Urothelium cell line (cell line): ENCODE measurements at regions not wholly inside any gene's neighbourhood (a gene's known extent, or its start where the extent isn't known, plus 50 kb on each side); places are given as distances from the start of the nearest gene placed in this dataset.

Experiments used
- DNase-seq: peaks from one replicate; pipeline ENCODE4 v3.0.0; 2011; ENCODE audit warnings: low spot score, mixed read lengths
- FAIRE-seq: peaks from 2 replicates; lab custom pipeline; 2011; peaks lifted over from hg19 to GRCh38; lab: Jason Lieb, UNC

GRCh38 chr13:106306748-106307277 lies 228.6 kb downstream of the EFNB2 start:
- DNase-seq (no peak), FAIRE-seq (no peak)

DNA sequence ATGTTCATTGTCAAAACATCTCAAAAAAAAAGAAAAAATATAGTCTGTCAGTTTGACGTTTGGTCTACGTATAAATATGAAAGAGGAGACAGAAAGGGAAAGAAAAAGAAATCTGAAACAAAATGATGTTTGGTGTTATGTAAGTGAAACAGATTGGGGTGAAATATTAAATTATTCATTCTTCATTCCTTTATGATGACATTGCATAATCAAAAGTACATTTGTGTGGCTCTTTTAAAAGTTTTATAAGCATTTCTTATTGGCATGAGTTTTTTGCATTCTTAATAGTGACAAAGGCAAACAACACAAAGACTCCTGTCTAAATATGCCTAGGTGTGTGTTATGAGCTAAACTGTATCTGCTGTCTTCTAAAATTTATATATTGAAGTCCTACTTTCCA lies 232.6 kb downstream of the EFNB2 start:
- FAIRE-seq (no peak), DNase-seq (no peak)

DNA sequence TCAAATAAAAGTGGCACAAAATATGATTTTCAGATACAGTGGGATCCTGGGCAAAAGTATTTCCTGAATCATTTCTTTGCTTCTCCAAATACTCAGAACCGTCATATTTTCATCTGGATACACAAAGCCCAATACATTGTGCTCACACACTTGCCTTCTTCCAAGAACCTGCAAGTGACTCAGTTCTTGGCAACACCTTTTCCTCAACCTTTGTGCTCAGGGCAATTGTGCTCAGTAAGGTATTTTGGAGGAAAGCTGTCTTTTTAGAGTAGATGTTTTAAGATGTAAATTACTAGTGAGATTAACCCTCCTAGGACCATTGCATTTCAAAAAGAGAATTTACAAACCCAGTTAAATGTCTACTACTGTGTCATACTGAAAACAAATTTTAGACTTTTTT lies 233.5 kb downstream of the EFNB2 start:
- no peak for DNase-seq

GRCh38 chr13:106299621-106300020 lies 235.8 kb downstream of the EFNB2 start:
- no peak for DNase-seq
- FAIRE-seq, result no peak

More for the DNA sequence above, 233.5 kb downstream of the EFNB2 start:
- FAIRE-seq, result no peak

DNA sequence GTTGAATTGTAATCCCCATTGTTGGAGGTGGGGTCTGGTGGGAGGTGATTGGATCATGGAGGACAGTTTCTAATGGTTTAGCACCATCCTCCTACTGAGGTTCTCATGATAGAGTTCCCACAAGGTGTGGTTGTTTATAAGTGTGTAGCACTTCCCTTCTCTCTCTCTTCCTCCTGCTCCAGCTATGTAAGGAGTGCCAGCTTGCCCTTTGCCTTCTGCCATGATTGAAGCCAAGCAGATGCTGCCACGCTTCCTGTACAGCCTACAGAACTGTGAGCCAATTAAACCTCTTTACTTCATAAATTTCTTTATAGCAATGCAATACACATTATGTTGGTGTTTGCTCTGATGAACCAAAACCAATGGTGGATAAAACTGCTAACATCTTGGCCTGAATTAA lies 238.2 kb downstream of the EFNB2 start:
- FAIRE-seq (no peak), DNase-seq (no peak)

DNA sequence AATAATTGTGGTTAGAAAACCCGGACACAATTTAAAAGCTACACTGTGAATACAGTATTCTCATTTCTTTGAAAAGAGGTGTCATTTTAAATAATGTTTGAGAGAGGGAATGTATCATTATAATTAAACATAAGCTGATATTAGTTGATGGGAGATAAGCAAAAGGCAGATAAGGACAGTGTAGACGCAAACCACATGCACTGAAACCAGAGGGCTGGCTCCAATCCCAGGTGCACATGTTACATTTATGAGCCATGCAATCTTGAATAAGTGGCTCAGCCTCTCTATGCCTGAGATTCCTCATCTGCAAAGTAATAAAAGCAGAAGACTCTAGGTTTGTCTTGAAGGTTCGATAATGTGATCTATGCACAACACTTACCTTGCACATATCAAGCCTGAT lies 238.7 kb downstream of the EFNB2 start:
- DNase-seq (no peak), FAIRE-seq (no peak)

GRCh38 chr13:106295971-106296370 lies 239.5 kb downstream of the EFNB2 start:
- FAIRE-seq (no peak), DNase-seq (no peak)

GRCh38 chr13:106291006-106291405 lies 244.5 kb downstream of the EFNB2 start:
- DNase-seq (peak; percentile 4), FAIRE-seq (no peak)

DNA sequence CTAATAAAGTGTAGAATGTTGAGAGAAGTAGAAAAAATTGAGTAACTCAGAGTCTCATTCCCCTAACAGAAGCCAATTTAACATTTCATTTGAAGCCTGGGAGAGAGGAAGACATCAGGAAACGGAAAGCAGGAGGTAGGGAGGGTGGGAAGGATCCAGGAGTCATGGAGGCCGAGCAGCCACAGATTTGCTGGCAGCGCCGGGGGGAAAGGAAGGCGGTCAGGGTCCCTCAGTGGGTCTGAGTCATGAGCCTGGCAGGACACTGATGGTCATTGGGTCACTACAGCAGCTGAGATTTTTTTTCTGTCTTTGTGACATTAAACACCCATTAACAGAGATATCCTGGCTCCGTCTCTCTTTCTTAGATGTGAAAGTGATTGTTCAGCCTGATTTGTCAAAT lies 248.1 kb downstream of the EFNB2 start:
- FAIRE-seq, result no peak
- no peak for DNase-seq

GRCh38 chr13:106286811-106287210 lies 248.7 kb downstream of the EFNB2 start:
- FAIRE-seq, result no peak

DNA sequence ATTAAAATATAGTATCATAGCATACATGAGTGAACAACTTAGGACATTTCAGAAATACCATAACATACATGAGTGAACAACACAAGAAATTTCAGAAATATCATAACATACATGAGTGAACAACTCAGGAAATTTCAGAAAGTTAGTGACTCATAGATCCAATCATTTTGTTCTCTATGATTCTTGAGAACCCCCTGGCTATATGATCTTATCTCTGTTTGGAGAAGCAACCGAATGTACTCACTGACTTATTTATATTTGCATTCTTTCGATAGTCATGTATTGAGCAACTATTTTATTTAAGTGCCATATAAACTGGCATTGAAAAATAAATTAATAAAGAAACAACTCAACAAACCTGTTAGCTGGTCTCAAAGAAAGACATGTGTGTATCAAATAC lies 251.1 kb downstream of the EFNB2 start:
- no peak for FAIRE-seq

More at GRCh38 chr13:106286811-106287210, 248.7 kb downstream of the EFNB2 start:
- no peak for DNase-seq

GRCh38 chr13:106281426-106281825 lies 254.0 kb downstream of the EFNB2 start:
- no peak for DNase-seq
- no peak for FAIRE-seq

More for the DNA sequence above, 251.1 kb downstream of the EFNB2 start:
- DNase-seq, result no peak

- no peak for DNase-seq
- FAIRE-seq, result no peak
These were observed 257.8 kb downstream of the EFNB2 start for GRCh38 chr13:106277484-106278154.

DNA sequence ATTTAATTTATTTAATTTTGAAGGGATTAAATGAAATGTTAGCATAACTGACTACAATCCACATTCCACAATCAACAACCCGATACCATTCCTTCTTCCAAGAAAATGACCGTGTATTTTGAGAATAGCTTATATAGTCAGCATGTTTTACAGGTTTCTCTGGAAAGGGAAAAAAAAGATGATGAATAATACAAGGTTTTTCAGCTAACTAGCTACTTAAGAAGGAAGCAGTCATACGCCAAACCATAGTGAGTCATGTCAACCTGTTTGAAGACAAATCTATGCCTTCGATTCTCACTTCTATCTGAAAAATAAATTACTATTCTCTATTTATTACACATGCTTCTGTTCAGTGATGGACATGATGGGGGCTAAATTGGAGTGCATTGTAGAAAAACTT lies 258.6 kb downstream of the EFNB2 start:
- FAIRE-seq, result no peak
- no peak for DNase-seq

- FAIRE-seq, result no peak
- DNase-seq, result no peak
These were observed 259.9 kb downstream of the EFNB2 start for GRCh38 chr13:106275446-106276032.

DNA sequence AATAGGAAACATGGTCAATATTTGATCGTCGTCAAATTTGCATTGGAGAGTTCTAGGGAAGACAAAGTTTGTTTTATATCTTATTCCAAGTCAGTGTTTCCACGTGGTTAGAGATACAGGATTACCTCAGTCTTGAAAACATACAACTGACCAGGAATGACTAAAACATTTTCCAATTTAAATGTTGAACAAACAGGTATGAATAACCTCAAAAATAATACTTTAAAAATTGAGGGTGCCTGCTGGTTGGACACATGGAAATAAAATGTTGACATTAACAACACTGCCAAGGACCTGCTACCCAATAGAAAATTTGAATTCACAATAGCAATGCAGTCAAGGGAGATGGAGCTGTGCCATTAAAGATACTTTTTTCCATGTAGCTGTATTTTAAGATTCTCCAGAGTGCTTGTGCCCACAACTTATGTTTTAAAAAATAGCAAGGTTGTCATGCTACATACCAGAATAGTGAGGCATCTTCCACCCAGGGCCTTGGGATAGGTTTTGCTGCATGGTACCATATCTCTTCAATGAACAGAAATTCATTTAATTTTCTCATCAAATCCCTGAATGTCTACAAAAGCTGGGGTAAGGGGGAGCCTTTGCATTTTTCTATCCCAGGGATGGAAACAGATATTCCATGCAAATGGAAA lies 260.8 kb downstream of the EFNB2 start:
- DNase-seq (no peak), FAIRE-seq (no peak)

- no peak for FAIRE-seq
- no peak for DNase-seq
These were observed 271.7 kb downstream of the EFNB2 start for GRCh38 chr13:106263801-106264200.

- no peak for FAIRE-seq
These were observed 272.6 kb downstream of the EFNB2 start for GRCh38 chr13:106262886-106263285.

DNA sequence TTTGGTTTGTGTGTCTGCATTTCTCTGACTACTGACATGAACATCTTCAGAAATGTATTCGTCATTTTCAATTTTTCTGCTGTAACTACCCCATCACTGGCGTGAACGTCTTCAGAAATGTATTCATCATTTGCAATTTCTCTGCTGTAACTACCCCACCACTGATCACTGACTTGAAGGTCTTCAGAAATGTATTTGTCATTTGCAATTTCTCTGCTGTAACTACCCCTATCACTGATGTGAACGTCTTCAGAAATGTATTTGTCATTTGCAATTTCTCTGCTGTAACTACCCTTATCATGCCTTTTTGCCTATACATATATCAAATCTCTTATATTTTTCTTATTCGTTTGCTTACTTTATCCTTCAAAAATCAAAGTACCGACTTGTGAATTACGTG lies 274.0 kb downstream of the EFNB2 start:
- DNase-seq (no peak), FAIRE-seq (no peak)

More at GRCh38 chr13:106262886-106263285, 272.6 kb downstream of the EFNB2 start:
- peak; percentile 26 for DNase-seq

- FAIRE-seq, result no peak
These were observed 275.1 kb downstream of the EFNB2 start for GRCh38 chr13:106260352-106260751.

DNA sequence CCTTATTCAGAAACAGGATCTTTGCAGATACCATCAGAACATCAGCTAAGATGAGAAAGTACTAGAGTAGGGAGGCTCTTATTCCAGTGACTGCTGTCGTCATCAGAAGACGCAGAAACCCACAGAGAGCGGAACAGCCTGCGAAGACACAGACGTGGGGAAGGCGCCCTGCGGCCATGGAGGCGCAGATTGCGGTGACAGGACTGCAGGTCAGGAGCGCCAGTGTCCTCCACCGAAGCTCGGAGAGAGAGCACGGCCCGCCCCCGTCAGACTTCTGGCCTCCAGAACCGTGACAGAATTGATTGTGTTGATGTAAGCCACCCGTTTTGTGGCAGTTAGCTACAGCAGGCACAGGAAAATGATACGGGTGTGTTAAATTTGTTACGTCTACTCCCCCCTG lies 275.5 kb downstream of the EFNB2 start:
- FAIRE-seq, result no peak
- DNase-seq, result no peak

More at GRCh38 chr13:106260352-106260751, 275.1 kb downstream of the EFNB2 start:
- DNase-seq, result no peak

GRCh38 chr13:106246666-106247188 lies 288.7 kb downstream of the EFNB2 start:
- DNase-seq (no peak), FAIRE-seq (no peak)
